VCaP (cell line): ENCODE measurements at regions not wholly inside any gene's neighbourhood (a gene's known extent, or its start where the extent isn't known, plus 50 kb on each side); places are given as distances from the start of the nearest gene placed in this dataset.

Experiments used
- H3K27ac ChIP-seq: fragments of 450-650 bp; 2 replicates; pipeline ENCODE4 v1.5.1; 2017
- CTCF ChIP-seq: fragments of 450-650 bp; conservative IDR thresholded peaks from 2 replicates; pipeline ENCODE4 v1.5.1; 2017; ENCODE audit warnings: mild to moderate bottlenecking, moderate library complexity

GRCh38 chr1:218640173-218640572 is 295.0 kb downstream of the TGFB2 start:
- no peak overlapping the region for H3K27ac ChIP-seq
- no peak for TF ChIP-seq CTCF

GRCh38 chr1:218642033-218642948 is 297.2 kb downstream of the TGFB2 start:
- no peak for TF ChIP-seq CTCF
- H3K27ac ChIP-seq = no peak overlapping the region

- H3K27ac ChIP-seq = no peak overlapping the region
- no peak for TF ChIP-seq CTCF
Measured at GRCh38 chr1:218643281-218643680, 298.1 kb downstream of the TGFB2 start.

- TF ChIP-seq CTCF = no peak
- no peak overlapping the region for H3K27ac ChIP-seq
Measured at GRCh38 chr1:218643926-218644325, 298.8 kb downstream of the TGFB2 start.

- TF ChIP-seq CTCF = no peak
- peak overlapping the region; percentile 82 for H3K27ac ChIP-seq
Measured at GRCh38 chr1:218646288-218646687, 301.2 kb downstream of the TGFB2 start.

- no peak for TF ChIP-seq CTCF
- no peak overlapping the region for H3K27ac ChIP-seq
Measured at GRCh38 chr1:218656301-218657037, 311.3 kb downstream of the TGFB2 start.

- no peak overlapping the region for H3K27ac ChIP-seq
Measured at GRCh38 chr1:218658269-218658668, 313.1 kb downstream of the TGFB2 start.

More at GRCh38 chr1:218658269-218658668, 313.1 kb downstream of the TGFB2 start:
- no peak for TF ChIP-seq CTCF
